SK-N-SH treated with all-trans-retinoic acid at 6 μM for 48 hours (cell line): ENCODE measurements at regions not wholly inside any gene's neighbourhood (a gene's known extent, or its start where the extent isn't known, plus 50 kb on each side); places are given as distances from the start of the nearest gene placed in this dataset.

ENCODE experiments used
- ATAC-seq: fragments of 200-7000 bp; cut with Tn5 transposase; 3 replicates; pipeline ENCODE4 v1.9.1; 2020; ENCODE audit warnings: mild to moderate bottlenecking, moderate library complexity
- ARNTL ChIP-seq: fragments of 450-650 bp; formaldehyde crosslinking; IDR thresholded peaks from 2 replicates; pipeline ENCODE4 v1.5.0; 2020; ENCODE audit warnings: low read depth, mild to moderate bottlenecking, moderate library complexity, borderline replicate concordance
- GLIS3 ChIP-seq: fragments of 250-450 bp; sonication (Bioruptor Pico); IDR thresholded peaks from 2 replicates; pipeline ENCODE4 v1.5.0; 2020; ENCODE audit warnings: mild to moderate bottlenecking, moderate library complexity
- ISL1 ChIP-seq: fragments of 250-450 bp; sonication (Bioruptor Pico); IDR thresholded peaks from 2 replicates; pipeline ENCODE4 v2.1.2; 2022; ENCODE audit warnings: mild to moderate bottlenecking, moderate library complexity
- OSR1 ChIP-seq: fragments of 250-450 bp; sonication (Bioruptor Pico); IDR thresholded peaks from 2 replicates; pipeline ENCODE4 v1.8.0; 2022; ENCODE audit warnings: moderate library complexity, mild to moderate bottlenecking, inconsistent platforms
- RARB ChIP-seq: fragments of 250-450 bp; sonication (Bioruptor Pico); IDR thresholded peaks from 2 replicates; pipeline ENCODE4 v1.8.0; 2021; ENCODE audit warnings: mild to moderate bottlenecking, moderate library complexity
- SNAI2 ChIP-seq: fragments of 250-450 bp; sonication (Bioruptor Pico); IDR thresholded peaks from 2 replicates; pipeline ENCODE4 v1.5.0; 2020; ENCODE audit warnings: mild to moderate bottlenecking, moderate library complexity
- TCF4 ChIP-seq: fragments of 250-450 bp; sonication (Bioruptor Pico); IDR thresholded peaks from 2 replicates; pipeline ENCODE4 v1.8.0; 2021; ENCODE audit warnings: mild to moderate bottlenecking, moderate library complexity, borderline replicate concordance
- TOX ChIP-seq: fragments of 250-450 bp; sonication (Bioruptor Pico); IDR thresholded peaks from 2 replicates; pipeline ENCODE4 v1.8.0; 2021; ENCODE audit warnings: mild to moderate bottlenecking, moderate library complexity, borderline replicate concordance
- ZC3H10 ChIP-seq: fragments of 250-450 bp; sonication (Bioruptor Pico); IDR thresholded peaks from 2 replicates; pipeline ENCODE4 v1.5.1; 2021; ENCODE audit warnings: mild to moderate bottlenecking, moderate library complexity
- ZFP3 ChIP-seq: fragments of 250-450 bp; sonication (Bioruptor Pico); IDR thresholded peaks from 2 replicates; pipeline ENCODE4 v1.5.0; 2020; ENCODE audit warnings: mild to moderate bottlenecking, moderate library complexity
- ZNF565 ChIP-seq: fragments of 450-650 bp; formaldehyde crosslinking; conservative IDR thresholded peaks from 2 replicates; pipeline ENCODE4 v1.5.0; 2020; ENCODE audit warnings: low read depth, mild to moderate bottlenecking, moderate library complexity
- ZNF70 ChIP-seq: fragments of 450-650 bp; formaldehyde crosslinking; IDR thresholded peaks from 2 replicates; pipeline ENCODE4 v1.5.0; 2020; ENCODE audit warnings: mild to moderate bottlenecking, moderate library complexity
- TF ChIP-seq, protein P1 (sequence below): fragments of 250-450 bp; sonication (Bioruptor Pico); IDR thresholded peaks from 2 replicates; pipeline ENCODE4 v1.5.1; 2020; ENCODE audit warnings: low read depth, mild to moderate bottlenecking, moderate library complexity
- TF ChIP-seq, protein P2 (sequence below): fragments of 250-450 bp; sonication (Bioruptor Pico); IDR thresholded peaks from 2 replicates; pipeline ENCODE4 v1.8.0; 2021; ENCODE audit warnings: low read depth, mild to moderate bottlenecking, moderate library complexity, borderline replicate concordance
- TF ChIP-seq, protein P3 (sequence below): fragments of 250-450 bp; sonication (Bioruptor Pico); IDR thresholded peaks from 2 replicates; pipeline ENCODE4 v1.5.0; 2020; ENCODE audit warnings: mild to moderate bottlenecking, moderate library complexity

DNA sequence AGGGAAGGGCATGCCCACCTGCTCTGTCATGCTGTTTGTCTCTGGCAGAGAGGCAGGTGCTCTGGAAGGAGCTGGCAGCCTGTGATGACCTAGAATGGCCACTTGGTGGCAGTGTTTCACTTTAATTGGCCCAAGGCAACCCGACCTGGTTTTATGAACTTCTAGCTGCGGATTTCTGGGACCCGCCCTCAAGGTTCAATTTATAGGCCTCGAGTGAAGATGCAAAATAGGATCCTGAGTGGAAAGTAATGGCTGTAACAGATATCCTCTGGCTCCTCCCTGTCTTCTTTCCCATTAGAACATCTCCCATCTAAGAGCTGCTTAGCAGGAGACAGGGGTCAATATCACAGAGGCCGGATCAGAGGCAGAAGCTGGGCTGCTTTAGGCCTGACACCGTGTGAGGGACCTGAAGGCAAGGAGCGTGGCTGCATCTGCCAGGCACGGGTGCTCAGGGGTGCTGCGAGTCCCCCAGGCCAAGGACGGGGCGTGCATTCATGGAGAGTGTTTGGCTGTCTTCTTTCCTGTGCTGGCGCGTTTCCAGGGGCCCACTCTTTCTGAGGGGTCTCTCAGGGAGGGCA is 56.7 kb upstream of the SLC28A3 start:
- TF ChIP-seq GLIS3 (no peak), TOX (CRISPR knock-in tag) (no peak), ZC3H10 (CRISPR knock-in tag) (no peak)
- TF ChIP-seq, protein P1, sequence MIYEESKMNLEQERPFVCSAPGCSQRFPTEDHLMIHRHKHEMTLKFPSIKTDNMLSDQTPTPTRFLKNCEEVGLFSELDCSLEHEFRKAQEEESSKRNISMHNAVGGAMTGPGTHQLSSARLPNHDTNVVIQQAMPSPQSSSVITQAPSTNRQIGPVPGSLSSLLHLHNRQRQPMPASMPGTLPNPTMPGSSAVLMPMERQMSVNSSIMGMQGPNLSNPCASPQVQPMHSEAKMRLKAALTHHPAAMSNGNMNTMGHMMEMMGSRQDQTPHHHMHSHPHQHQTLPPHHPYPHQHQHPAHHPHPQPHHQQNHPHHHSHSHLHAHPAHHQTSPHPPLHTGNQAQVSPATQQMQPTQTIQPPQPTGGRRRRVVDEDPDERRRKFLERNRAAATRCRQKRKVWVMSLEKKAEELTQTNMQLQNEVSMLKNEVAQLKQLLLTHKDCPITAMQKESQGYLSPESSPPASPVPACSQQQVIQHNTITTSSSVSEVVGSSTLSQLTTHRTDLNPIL (CRISPR knock-in tag) = no peak
- TF ChIP-seq, protein P2, sequence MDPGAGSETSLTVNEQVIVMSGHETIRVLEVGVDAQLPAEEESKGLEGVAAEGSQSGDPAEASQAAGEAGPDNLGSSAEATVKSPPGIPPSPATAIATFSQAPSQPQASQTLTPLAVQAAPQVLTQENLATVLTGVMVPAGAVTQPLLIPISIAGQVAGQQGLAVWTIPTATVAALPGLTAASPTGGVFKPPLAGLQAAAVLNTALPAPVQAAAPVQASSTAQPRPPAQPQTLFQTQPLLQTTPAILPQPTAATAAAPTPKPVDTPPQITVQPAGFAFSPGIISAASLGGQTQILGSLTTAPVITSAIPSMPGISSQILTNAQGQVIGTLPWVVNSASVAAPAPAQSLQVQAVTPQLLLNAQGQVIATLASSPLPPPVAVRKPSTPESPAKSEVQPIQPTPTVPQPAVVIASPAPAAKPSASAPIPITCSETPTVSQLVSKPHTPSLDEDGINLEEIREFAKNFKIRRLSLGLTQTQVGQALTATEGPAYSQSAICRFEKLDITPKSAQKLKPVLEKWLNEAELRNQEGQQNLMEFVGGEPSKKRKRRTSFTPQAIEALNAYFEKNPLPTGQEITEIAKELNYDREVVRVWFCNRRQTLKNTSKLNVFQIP (CRISPR knock-in tag) = no peak
- peak; percentile 95 for ATAC-seq

DNA sequence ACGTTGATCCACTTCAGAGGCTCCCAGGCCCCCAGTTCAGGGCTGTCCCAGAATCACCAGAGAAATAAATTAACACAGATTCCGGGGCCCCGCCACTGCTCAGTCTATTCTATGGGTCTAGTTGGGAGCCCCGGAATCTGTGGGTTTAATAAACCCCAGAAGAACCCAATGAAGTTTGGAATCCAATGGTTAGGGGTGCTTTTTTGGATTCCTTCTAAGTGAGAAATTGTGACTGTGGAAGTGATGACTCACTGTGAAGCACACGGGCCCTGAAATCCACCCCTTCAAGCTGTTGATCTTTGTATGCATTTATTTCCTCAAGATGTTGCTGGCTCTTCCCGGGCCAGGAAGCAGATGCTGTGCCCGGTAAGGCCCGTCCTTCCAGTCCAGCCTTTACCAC is 57.3 kb upstream of the SLC28A3 start:
- TF ChIP-seq ZNF70 (CRISPR knock-in tag) (no peak), ZFP3 (CRISPR knock-in tag) (no peak)
- TF ChIP-seq, protein P2 (CRISPR knock-in tag) = no peak
- peak; percentile 32; the same call in 2 of the 3 replicates for ATAC-seq

DNA sequence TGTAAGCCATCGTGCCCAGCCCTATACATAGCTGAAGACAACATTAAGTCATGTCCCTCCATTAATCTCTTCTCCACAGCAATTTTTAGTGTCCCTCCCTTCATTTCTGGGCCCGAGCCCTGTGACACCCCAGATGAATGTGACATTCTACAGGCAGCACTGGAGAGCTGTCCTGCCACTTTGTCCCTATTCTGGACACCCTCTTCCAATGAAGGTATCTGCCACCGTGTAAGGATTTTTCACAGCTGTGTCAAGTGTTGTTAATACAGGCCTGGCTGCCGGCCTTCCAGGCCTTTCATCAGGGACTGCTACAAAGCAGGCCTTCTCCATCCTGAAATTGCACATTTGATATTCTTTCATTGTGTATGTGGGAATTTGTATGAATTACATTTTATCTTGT is 62.0 kb upstream of the SLC28A3 start:
- no peak for ATAC-seq
- TF ChIP-seq TCF4 (CRISPR knock-in tag) (no peak), ZNF70 (CRISPR knock-in tag) (no peak)
- TF ChIP-seq, protein P3, sequence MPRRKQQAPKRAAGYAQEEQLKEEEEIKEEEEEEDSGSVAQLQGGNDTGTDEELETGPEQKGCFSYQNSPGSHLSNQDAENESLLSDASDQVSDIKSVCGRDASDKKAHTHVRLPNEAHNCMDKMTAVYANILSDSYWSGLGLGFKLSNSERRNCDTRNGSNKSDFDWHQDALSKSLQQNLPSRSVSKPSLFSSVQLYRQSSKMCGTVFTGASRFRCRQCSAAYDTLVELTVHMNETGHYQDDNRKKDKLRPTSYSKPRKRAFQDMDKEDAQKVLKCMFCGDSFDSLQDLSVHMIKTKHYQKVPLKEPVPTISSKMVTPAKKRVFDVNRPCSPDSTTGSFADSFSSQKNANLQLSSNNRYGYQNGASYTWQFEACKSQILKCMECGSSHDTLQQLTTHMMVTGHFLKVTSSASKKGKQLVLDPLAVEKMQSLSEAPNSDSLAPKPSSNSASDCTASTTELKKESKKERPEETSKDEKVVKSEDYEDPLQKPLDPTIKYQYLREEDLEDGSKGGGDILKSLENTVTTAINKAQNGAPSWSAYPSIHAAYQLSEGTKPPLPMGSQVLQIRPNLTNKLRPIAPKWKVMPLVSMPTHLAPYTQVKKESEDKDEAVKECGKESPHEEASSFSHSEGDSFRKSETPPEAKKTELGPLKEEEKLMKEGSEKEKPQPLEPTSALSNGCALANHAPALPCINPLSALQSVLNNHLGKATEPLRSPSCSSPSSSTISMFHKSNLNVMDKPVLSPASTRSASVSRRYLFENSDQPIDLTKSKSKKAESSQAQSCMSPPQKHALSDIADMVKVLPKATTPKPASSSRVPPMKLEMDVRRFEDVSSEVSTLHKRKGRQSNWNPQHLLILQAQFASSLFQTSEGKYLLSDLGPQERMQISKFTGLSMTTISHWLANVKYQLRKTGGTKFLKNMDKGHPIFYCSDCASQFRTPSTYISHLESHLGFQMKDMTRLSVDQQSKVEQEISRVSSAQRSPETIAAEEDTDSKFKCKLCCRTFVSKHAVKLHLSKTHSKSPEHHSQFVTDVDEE (CRISPR knock-in tag) = no peak

DNA sequence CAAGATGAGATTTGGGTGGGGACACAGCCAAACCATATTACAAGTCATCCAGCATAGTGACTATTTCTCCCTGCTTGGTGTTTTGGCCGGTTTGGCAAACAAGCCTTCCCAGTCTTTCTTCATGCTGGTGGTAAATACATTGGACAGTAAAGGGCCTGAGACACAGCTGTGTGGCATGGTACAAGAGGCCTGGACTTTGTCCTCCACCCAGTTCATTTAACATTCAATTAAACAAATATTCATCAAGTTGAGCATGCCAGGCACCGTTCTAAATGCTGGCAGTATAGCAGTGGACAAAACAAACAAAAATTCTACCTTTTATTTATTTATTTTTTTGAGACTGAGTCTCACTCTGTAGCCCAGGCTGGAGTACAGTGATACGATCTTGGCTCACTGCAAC is 62.7 kb upstream of the SLC28A3 start:
- TF ChIP-seq SNAI2 (CRISPR knock-in tag) (no peak), ISL1 (CRISPR knock-in tag) (no peak), ZNF565 (CRISPR knock-in tag) (no peak), TCF4 (CRISPR knock-in tag) (no peak), GLIS3 (no peak), ZC3H10 (CRISPR knock-in tag) (no peak), ARNTL (CRISPR knock-in tag) (no peak), OSR1 (CRISPR knock-in tag) (no peak), RARB (CRISPR knock-in tag) (no peak)
- TF ChIP-seq, protein P3 (CRISPR knock-in tag) = no peak
- no peak for ATAC-seq
